Cardiac fibroblast (primary cell): ENCODE measurements at regions not wholly inside any gene's neighbourhood (a gene's known extent, or its start where the extent isn't known, plus 50 kb on each side); places are given as distances from the start of the nearest gene placed in this dataset.

Experiments used
- DNase-seq, 2 donors: peaks; one replicate each; pipeline versions ENCODE4 v3.0.0 to v3.0.0-alpha.2; 2010; ENCODE audit warnings: low read depth in 2 of 2
- H3K4me3 ChIP-seq, 2 donors: replicated peaks in 1 of 2; 1 replicate in 1 of 2; 2 replicates in 1 of 2; pipeline ENCODE4 v1.5.1; 2011; ENCODE audit warnings: low read depth in 2 of 2, low read length in 2 of 2, mild to moderate bottlenecking in 2 of 2, moderate library complexity in 1 of 2
- TF ChIP-seq, protein P1 (sequence below): IDR thresholded peaks from one replicate; pipeline ENCODE4 v1.5.1; 2011; ENCODE audit warnings: low read depth, mild to moderate bottlenecking, low read length, inconsistent platforms

DNA sequence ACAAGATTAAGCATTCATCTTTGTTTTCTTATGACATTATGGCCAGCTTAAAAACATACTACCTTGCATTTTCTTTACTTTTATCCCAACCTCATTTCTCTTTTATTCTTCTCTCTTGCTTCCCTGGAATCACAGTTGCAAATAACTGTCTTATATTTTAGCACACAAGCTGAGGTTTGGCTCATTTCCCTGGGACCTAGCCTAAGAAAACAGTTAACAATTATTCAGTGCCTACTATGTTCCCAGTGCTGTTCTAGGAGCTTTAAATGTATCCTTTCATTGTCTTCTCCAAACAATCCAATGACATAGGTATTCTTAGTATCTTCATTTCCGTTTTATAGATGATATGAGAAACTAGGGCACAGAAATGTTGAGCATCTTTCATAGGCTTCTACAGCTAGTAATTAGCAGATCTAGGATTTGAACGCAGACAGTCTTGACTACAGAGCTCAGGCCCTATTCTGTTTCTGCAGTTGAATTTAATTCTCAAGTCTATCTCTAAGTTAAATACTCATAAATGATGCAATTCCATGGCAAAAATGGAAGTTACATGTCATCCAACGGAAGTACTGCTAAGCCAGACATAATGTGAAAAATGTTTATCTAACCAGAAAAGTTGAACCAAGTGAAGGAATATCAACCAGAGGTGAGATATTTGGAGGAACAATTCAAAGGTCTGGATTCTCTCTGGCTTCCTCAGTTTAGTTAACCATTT, 52.3 kb upstream of the MTAP start:
- peak; percentile 58 to 85 for DNase-seq
- TF ChIP-seq, protein P1, sequence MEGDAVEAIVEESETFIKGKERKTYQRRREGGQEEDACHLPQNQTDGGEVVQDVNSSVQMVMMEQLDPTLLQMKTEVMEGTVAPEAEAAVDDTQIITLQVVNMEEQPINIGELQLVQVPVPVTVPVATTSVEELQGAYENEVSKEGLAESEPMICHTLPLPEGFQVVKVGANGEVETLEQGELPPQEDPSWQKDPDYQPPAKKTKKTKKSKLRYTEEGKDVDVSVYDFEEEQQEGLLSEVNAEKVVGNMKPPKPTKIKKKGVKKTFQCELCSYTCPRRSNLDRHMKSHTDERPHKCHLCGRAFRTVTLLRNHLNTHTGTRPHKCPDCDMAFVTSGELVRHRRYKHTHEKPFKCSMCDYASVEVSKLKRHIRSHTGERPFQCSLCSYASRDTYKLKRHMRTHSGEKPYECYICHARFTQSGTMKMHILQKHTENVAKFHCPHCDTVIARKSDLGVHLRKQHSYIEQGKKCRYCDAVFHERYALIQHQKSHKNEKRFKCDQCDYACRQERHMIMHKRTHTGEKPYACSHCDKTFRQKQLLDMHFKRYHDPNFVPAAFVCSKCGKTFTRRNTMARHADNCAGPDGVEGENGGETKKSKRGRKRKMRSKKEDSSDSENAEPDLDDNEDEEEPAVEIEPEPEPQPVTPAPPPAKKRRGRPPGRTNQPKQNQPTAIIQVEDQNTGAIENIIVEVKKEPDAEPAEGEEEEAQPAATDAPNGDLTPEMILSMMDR: no peak
- no peak overlapping the region for H3K4me3 ChIP-seq

DNA sequence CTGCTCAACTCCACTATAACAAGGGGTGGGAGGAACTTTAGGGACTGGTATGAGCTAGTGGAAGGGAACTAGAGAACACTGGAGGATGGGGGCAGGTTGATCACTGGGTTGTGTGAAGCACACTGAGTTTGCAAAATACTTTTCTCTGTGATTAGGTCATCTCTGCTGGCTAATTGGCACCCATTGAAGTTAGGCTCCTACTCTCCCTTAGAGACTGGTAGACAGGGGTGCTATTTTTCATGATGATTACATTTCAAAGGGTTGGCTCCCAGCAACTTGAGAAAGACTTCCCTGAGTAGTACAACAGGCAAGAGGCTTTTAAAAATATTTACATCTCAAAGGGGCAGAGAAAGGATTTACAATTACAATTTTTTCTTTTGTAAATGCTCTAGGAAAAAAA, 50.4 kb upstream of the MTAP start:
- H3K4me3 ChIP-seq: no peak overlapping the region
- DNase-seq: no peak
- TF ChIP-seq, protein P1: no peak
